IPS-15b (cell line): ENCODE measurements at regions not wholly inside any gene's neighbourhood (a gene's known extent, or its start where the extent isn't known, plus 50 kb on each side); places are given as distances from the start of the nearest gene placed in this dataset.

Experiments
- H3K27me3 ChIP-seq: one replicate; pipeline ENCODE4 v1.6.1; 2013; ENCODE audit warnings: low read length; ENCODE audit not compliant: control insufficient read depth, insufficient read depth
- H3K36me3 ChIP-seq: one replicate; pipeline ENCODE4 v1.6.1; 2013; ENCODE audit warnings: low read length; ENCODE audit not compliant: control insufficient read depth, insufficient read depth
- H3K4me1 ChIP-seq: one replicate; pipeline ENCODE4 v1.6.1; 2013; ENCODE audit warnings: mild to moderate bottlenecking, low read length; ENCODE audit not compliant: control insufficient read depth, insufficient read depth
- H3K4me3 ChIP-seq: one replicate; pipeline ENCODE4 v1.5.1; 2013; ENCODE audit warnings: low read depth, low read length
- H3K9ac ChIP-seq: one replicate; pipeline ENCODE4 v1.6.1; 2013; ENCODE audit warnings: low read depth, mild to moderate bottlenecking, low read length
- H3K9me3 ChIP-seq: one replicate; pipeline ENCODE4 v1.6.1; 2013; ENCODE audit warnings: mild to moderate bottlenecking, low read length; ENCODE audit not compliant: control insufficient read depth, insufficient read depth

- Histone ChIP-seq H3K9me3 (no peaks in the 10 kb centered on the region), H3K4me1 (no peaks in the 10 kb centered on the region), H3K36me3 (no peaks in the 10 kb centered on the region), H3K9ac (no peak overlapping the region), H3K27me3 (no peaks in the 10 kb centered on the region), H3K4me3 (no peak overlapping the region)
These were observed 131.5 kb upstream of the PTCH1 start for GRCh38 chr9:95648225-95648624.

- Histone ChIP-seq H3K9me3 (no peaks in the 10 kb centered on the region), H3K4me1 (no peaks in the 10 kb centered on the region), H3K4me3 (no peak overlapping the region), H3K9ac (no peak overlapping the region), H3K27me3 (no peaks in the 10 kb centered on the region), H3K36me3 (no peaks in the 10 kb centered on the region)
These were observed 129.2 kb upstream of the PTCH1 start for GRCh38 chr9:95645992-95646391.

DNA sequence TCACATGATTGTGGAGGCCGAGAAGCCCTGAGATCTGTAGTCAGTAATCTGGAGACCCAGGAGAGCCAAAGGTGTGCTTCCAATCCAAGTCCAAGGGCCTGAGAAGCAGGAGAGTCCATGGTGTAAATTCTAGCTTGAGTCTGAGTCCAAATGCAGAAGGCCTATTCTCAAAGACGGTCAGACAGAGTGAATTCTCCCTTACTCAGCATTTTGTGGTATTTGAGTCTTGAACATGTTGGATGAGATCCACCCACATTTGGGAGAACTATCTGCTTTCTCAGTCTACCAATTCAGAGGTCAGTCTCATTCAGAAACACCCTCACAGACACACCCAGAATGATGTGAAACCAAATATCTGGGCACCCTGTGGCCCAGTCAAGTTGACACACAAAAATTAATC lies 128.8 kb upstream of the PTCH1 start:
- H3K4me1 ChIP-seq: no peaks in the 10 kb centered on the region
- no peaks in the 10 kb centered on the region for H3K36me3 ChIP-seq
- H3K9ac ChIP-seq: no peak overlapping the region
- no peaks in the 10 kb centered on the region for H3K9me3 ChIP-seq
- H3K4me3 ChIP-seq: no peak overlapping the region
- no peaks in the 10 kb centered on the region for H3K27me3 ChIP-seq

DNA sequence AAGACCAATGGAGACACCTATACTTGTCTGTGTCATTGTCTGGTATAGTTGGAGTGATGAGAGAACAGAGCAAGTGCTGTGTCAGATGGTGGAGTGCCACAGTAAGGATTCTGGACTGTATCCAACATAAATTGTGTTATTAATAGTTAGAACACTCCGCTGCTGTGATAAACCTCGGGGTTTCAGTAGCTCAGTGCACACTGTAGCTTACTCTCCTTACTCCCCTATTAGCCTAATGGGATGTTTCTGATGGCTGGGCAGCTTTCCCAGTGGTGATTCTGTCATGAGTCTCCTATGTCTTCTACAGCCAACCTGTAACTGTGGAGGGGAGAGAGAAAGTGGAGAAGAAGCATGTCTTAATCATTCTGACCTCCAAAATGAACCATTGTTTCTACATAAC lies 127.6 kb upstream of the PTCH1 start:
- Histone ChIP-seq H3K4me3 (no peak overlapping the region), H3K4me1 (no peaks in the 10 kb centered on the region), H3K9ac (no peak overlapping the region), H3K36me3 (no peaks in the 10 kb centered on the region), H3K9me3 (no peaks in the 10 kb centered on the region), H3K27me3 (no peaks in the 10 kb centered on the region)

- Histone ChIP-seq H3K27me3 (no peaks in the 10 kb centered on the region), H3K4me1 (no peaks in the 10 kb centered on the region), H3K9ac (no peak overlapping the region), H3K9me3 (no peaks in the 10 kb centered on the region), H3K4me3 (no peak overlapping the region), H3K36me3 (no peaks in the 10 kb centered on the region)
These were observed 126.8 kb upstream of the PTCH1 start for GRCh38 chr9:95643619-95644018.

DNA sequence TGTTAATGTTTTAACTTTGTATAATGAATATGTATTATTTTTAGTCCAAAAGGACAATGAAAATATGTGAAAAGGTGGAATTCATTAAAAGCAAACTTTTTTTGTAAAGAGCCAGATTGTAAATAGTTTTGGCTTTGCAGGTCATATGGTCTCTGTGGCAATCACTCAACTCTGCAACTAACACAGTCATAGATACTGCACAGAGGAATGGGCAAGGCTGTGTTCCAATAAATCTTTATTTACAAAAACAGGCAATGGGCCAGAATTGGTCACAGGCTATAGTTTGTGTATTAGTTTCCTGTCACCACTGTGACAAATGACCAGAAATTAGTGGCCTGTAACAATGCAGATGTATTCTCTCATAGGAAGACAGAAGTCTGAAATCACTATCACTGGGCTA lies 125.4 kb upstream of the PTCH1 start:
- Histone ChIP-seq H3K9ac (no peak overlapping the region), H3K4me3 (no peak overlapping the region), H3K27me3 (no peaks in the 10 kb centered on the region), H3K36me3 (no peaks in the 10 kb centered on the region), H3K4me1 (no peaks in the 10 kb centered on the region), H3K9me3 (no peaks in the 10 kb centered on the region)

DNA sequence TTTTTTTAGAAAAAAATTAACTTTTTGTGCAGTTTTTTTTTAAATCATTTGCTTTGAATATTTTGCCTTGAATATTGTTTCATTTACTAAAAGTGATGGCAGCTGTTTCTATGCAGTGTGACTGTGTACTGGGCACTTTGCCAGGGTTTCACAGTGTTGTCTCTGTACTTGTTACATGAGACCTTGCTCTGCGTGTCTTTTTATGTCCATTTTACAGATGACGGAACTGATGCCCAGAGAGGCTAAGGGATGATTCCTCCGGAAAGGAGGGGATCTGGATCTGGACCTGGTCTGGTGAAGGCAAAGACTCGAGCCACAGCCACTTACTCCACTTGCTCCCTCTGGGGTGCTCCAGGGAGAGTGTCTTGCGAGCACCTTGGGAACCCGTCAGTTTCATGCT lies 124.8 kb upstream of the PTCH1 start:
- Histone ChIP-seq H3K9me3 (no peaks in the 10 kb centered on the region), H3K9ac (no peak overlapping the region), H3K4me1 (no peaks in the 10 kb centered on the region), H3K36me3 (no peaks in the 10 kb centered on the region), H3K4me3 (no peak overlapping the region), H3K27me3 (no peaks in the 10 kb centered on the region)

GRCh38 chr9:95640336-95640735 lies 123.6 kb upstream of the PTCH1 start:
- H3K27me3 ChIP-seq: no peaks in the 10 kb centered on the region
- H3K9ac ChIP-seq: no peak overlapping the region

DNA sequence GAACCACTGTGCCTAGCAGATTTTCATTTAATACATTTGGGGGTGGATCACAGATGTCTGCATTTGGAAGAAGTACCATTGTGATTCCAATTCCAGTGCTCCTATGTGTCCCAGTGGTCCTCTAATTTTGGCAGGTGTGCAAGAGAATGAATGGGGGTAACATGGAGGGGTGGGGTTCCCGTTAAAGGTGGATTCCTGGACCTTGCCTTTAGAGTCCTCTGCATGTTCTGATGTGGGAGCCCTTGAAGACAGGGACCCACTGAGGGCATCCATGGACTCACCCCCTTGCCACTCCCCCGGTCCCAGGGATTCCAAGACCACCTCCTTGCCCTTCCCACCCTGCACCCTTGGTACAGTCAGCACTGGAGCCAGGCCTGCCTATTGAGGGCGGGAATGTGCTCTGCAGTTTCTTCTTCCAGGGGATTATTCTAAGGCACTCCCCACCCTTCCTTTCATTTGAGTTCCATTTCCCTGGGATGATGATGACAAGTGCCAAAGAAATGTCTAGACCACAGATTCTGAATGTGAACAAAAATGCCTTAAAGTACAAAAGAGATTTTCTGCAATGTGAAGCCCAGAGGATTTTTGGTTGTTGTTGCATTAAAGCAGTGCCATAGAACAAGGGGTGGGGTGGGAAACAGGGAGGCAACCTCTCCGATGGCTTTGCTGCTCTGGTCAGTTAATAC lies 119.4 kb upstream of the PTCH1 start:
- no peaks in the 10 kb centered on the region for H3K4me1 ChIP-seq
- H3K4me3 ChIP-seq: no peak overlapping the region
- no peak overlapping the region for H3K9ac ChIP-seq
- H3K27me3 ChIP-seq: no peaks in the 10 kb centered on the region
- H3K9me3 ChIP-seq: no peaks in the 10 kb centered on the region
- H3K36me3 ChIP-seq: no peaks in the 10 kb centered on the region

More at GRCh38 chr9:95640336-95640735, 123.6 kb upstream of the PTCH1 start:
- Histone ChIP-seq H3K36me3 (no peaks in the 10 kb centered on the region), H3K9me3 (no peaks in the 10 kb centered on the region), H3K4me3 (no peak overlapping the region), H3K4me1 (no peaks in the 10 kb centered on the region)

DNA sequence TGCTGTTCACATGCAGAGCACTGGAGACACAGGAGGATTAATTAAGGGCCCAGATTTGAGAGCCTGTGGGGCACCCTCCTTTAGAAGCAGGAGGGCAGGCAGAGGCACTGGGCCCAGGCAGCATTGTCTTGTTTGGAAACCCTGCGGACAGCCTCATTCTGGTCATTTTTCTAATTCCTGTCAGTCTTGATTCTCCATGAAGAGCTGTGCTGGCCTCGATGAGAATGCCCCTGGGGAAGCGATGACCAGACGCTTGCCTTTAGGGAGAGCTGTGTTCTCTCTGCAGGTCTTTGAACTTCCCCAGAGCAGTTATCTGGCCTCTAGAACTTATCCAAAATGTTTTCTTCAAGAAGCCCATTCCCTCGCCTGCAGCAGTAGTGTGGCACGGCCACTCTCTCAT lies 117.8 kb upstream of the PTCH1 start:
- Histone ChIP-seq H3K27me3 (no peaks in the 10 kb centered on the region), H3K9me3 (no peaks in the 10 kb centered on the region), H3K4me1 (no peaks in the 10 kb centered on the region), H3K36me3 (no peaks in the 10 kb centered on the region), H3K9ac (no peak overlapping the region), H3K4me3 (no peak overlapping the region)

GRCh38 chr9:95634114-95634513 lies 117.3 kb upstream of the PTCH1 start:
- Histone ChIP-seq H3K4me1 (no peaks in the 10 kb centered on the region), H3K4me3 (no peak overlapping the region), H3K9me3 (no peaks in the 10 kb centered on the region), H3K36me3 (no peaks in the 10 kb centered on the region), H3K27me3 (no peaks in the 10 kb centered on the region), H3K9ac (no peak overlapping the region)

DNA sequence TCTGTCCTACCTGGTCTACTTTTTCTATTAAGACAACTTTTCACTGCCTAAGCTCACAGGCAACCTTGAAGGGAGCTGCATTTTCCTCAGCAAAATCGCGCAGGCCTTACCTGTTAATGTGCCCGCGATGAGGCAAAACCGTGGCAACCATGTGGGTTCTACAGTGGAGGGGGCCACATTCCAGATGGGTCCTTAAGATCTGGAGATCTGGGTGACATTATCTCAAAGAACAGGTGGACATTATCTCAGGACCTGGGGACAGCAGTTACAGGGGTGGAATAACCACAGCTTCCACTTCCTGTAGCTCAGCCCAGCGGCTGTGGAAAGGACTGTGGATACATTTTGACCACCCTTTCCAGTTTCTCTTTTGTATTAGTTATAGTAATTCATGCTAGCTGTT lies 112.8 kb upstream of the PTCH1 start:
- no peaks in the 10 kb centered on the region for H3K9me3 ChIP-seq
- no peaks in the 10 kb centered on the region for H3K4me1 ChIP-seq
- no peak overlapping the region for H3K9ac ChIP-seq
- no peak overlapping the region for H3K4me3 ChIP-seq
- H3K36me3 ChIP-seq: no peaks in the 10 kb centered on the region
- H3K27me3 ChIP-seq: no peaks in the 10 kb centered on the region
